Right atrium auricular region (tissue), 2 donors: ENCODE measurements at regions not wholly inside any gene's neighbourhood (a gene's known extent, or its start where the extent isn't known, plus 50 kb on each side); places are given as distances from the start of the nearest gene placed in this dataset.

ENCODE experiments used
- DNase-seq: peaks from one replicate; pipeline ENCODE4 v3.0.0-alpha.2; 2019; ENCODE audit warnings: low spot score
- H3K27ac ChIP-seq, 2 donors: fragments of 200-600 bp; sonication (generic); 1 replicate in 1 of 2; 2 replicates in 1 of 2; pipeline ENCODE4 v1.5.1; 2016 to 2019
- H3K27me3 ChIP-seq, 2 donors: fragments of 200-600 bp; sonication (generic); one replicate each; pipeline versions ENCODE4 v1.5.1 to v1.6.0; 2017 to 2019
- H3K36me3 ChIP-seq: fragments of 200-600 bp; sonication (generic); one replicate; pipeline ENCODE4 v1.5.1; 2016
- H3K4me1 ChIP-seq, 2 donors: fragments of 200-600 bp; sonication (generic); one replicate each; pipeline versions ENCODE4 v1.5.1 to v1.6.0; 2017 to 2019
- H3K4me3 ChIP-seq, 2 donors: fragments of 200-600 bp; sonication (generic); 1 replicate in 1 of 2; 2 replicates in 1 of 2; pipeline ENCODE4 v1.5.1; 2017 to 2019; ENCODE audit warnings: mild to moderate bottlenecking in 1 of 2, moderate library complexity in 1 of 2
- H3K9me3 ChIP-seq, 2 donors: fragments of 200-600 bp; sonication (generic); one replicate each; pipeline ENCODE4 v1.5.1; 2019
- TF ChIP-seq, protein P1 (sequence below), 2 donors: fragments of 200-600 bp; sonication (generic); IDR thresholded peaks; one replicate each; pipeline ENCODE4 v1.5.1; 2019; ENCODE audit warnings: antibody characterized with exemption in 2 of 2

DNA sequence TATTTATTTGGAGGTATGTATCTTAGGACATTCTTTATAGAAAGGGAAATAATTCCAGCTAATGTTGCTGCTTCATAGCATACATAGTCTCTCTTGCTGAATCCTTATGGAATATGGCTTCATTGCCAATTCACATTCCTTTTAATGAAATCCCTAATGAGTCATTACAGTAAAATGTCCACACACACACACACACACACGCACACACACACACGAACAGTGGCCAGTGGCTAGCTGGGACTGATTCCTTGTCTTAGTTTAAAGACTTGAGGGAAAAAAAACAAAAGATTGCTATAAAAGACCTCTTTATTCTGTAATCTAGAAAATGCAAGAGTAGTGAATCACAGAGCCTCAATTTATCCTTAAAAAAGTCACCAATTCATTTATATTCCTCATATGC, 301.6 kb downstream of the SLITRK6 start:
- Histone ChIP-seq H3K4me3 (no peak overlapping the region), H3K27ac (no peak overlapping the region), H3K4me1 (no peaks in the 10 kb centered on the region), H3K36me3 (no peaks in the 10 kb centered on the region), H3K27me3 (no peaks in the 10 kb centered on the region), H3K9me3 (peaks cover 0 to 4% of the 10 kb centered on the region in 2 donors)
- TF ChIP-seq, protein P1, sequence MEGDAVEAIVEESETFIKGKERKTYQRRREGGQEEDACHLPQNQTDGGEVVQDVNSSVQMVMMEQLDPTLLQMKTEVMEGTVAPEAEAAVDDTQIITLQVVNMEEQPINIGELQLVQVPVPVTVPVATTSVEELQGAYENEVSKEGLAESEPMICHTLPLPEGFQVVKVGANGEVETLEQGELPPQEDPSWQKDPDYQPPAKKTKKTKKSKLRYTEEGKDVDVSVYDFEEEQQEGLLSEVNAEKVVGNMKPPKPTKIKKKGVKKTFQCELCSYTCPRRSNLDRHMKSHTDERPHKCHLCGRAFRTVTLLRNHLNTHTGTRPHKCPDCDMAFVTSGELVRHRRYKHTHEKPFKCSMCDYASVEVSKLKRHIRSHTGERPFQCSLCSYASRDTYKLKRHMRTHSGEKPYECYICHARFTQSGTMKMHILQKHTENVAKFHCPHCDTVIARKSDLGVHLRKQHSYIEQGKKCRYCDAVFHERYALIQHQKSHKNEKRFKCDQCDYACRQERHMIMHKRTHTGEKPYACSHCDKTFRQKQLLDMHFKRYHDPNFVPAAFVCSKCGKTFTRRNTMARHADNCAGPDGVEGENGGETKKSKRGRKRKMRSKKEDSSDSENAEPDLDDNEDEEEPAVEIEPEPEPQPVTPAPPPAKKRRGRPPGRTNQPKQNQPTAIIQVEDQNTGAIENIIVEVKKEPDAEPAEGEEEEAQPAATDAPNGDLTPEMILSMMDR (IDR thresholded peaks at IDR 0.05), result no peak
- no peak for DNase-seq

DNA sequence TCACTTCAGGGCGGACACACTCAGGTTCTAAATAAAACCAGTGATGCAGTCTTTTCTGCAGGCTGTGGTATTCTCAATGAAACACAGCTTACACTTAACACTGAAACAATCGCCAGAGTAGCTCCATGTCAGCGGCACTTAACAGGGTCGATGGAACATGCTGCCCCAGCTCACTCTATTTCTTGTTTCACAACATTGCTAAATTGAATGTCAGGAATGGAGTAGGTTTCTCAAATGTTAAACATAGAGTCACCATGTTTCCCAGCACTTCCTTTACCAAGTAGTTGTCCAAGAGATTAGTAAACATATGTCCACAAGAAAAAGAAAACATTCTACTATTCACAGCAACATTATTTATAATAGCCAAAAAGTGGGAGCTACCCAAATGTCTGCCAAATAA, 306.9 kb downstream of the SLITRK6 start:
- no peak for DNase-seq
- Histone ChIP-seq H3K9me3 (peaks cover 0 to 4% of the 10 kb centered on the region in 2 donors), H3K36me3 (no peaks in the 10 kb centered on the region), H3K4me3 (no peak overlapping the region), H3K27me3 (no peaks in the 10 kb centered on the region), H3K4me1 (no peaks in the 10 kb centered on the region), H3K27ac (no peak overlapping the region)
- TF ChIP-seq, protein P1 (IDR thresholded peaks at IDR 0.05), result no peak

DNA sequence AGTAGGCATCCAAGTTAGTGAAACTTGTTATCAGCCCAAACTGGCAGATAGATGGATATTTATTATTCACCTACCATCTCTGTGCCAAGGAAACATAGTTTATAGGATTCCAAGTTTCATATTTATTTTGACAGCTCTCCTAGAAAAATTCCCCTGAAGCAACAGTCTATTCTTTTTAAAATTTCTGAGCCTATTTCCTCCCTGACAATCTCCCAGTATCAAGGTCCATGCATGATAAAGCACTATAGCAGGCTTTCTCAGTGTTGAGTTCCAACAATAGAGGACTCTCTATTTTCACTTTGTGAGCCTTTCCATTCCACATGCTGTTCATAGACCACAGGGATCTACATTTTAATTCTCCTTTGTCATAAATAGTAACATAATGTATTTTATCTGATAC, 312.6 kb downstream of the SLITRK6 start:
- DNase-seq, result no peak
- no peak overlapping the region for H3K27ac ChIP-seq
- no peak overlapping the region for H3K4me3 ChIP-seq
- TF ChIP-seq, protein P1 (IDR thresholded peaks at IDR 0.05), result no peak
- H3K36me3 ChIP-seq, result no peaks in the 10 kb centered on the region
- H3K9me3 ChIP-seq, result no peaks in the 10 kb centered on the region
- H3K4me1 ChIP-seq, result no peaks in the 10 kb centered on the region
- no peaks in the 10 kb centered on the region for H3K27me3 ChIP-seq

DNA sequence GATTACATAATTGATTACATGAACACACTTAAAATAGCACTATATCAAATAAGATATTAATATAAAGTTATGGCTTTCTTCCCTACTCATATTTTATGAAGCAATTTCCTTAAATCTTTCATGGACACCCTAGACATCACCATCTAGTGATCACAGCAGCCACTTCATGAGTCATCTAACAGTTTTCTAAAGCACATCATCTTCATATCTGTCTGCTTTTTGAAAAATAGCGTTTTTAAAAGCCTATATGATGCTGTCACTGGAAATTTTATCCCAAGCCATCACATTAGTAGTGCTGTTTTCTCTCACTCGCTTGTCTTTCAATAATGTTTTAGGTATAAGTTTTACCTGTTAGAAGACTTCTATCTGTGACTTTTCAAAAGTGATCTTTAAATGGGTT, 326.1 kb downstream of the SLITRK6 start:
- Histone ChIP-seq H3K36me3 (no peaks in the 10 kb centered on the region), H3K27ac (no peak overlapping the region), H3K4me1 (no peaks in the 10 kb centered on the region), H3K9me3 (no peaks in the 10 kb centered on the region), H3K4me3 (no peak overlapping the region), H3K27me3 (no peaks in the 10 kb centered on the region)
- TF ChIP-seq, protein P1 (IDR thresholded peaks at IDR 0.05), result no peak
- no peak for DNase-seq

DNA sequence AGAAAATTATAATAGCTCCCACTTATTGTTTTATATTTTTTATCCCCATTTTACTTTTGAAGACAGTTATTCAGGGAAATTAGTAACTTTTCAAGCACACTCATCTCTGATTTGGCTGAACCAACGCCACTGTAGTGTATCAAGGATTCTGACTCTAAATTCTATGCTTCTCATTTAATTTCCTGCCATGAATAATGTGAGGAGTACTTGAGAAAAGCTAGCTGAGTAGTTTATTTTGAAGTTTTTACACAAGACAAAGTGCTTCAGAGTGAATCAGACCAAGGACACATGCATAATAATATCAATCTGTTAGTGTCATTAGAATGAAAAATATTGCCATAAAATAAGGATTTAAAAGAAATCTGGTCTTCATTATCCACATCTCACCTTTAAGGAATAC, 329.9 kb downstream of the SLITRK6 start:
- Histone ChIP-seq H3K4me1 (no peaks in the 10 kb centered on the region), H3K27me3 (no peaks in the 10 kb centered on the region), H3K27ac (no peak overlapping the region), H3K9me3 (no peaks in the 10 kb centered on the region), H3K36me3 (no peaks in the 10 kb centered on the region), H3K4me3 (no peak overlapping the region)
- TF ChIP-seq, protein P1 (IDR thresholded peaks at IDR 0.05), result no peak
- no peak for DNase-seq

DNA sequence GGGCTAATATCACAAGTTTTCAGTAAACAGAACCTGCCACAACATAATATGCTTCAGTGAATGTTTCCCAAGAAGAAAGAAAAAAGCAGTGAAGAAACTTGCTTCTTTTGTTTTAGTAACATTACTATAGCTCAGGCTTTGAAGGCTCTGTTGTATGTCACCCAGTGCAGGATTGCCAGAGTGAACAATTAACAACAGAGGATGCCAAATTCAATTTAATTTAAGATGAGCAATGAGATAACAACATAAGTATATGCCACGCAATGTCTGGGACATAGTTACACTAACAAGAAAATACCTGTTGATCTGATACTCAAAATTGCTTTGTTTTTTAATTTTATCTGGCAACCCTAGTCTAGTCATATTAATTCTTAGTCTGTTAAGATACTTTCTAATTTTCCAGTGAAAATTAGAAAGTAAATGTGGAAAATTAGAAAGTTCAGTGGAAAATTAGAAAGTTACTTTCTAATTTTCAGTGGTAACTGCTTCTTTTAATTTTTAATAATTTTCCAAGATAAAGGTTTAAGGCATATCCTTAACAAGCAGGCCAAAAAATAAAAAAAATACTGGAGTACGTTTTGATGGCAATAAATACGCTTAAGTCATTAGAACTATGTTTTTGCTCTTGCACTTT, 336.3 kb downstream of the SLITRK6 start:
- H3K4me3 ChIP-seq, result no peak overlapping the region
- TF ChIP-seq, protein P1 (IDR thresholded peaks at IDR 0.05), result no peak
- H3K9me3 ChIP-seq, result peaks cover 0 to under 1% of the 10 kb centered on the region in 2 donors
- H3K27ac ChIP-seq, result no peak overlapping the region
- H3K36me3 ChIP-seq, result no peaks in the 10 kb centered on the region
- no peaks in the 10 kb centered on the region for H3K27me3 ChIP-seq
- DNase-seq, result no peak
- H3K4me1 ChIP-seq, result no peaks in the 10 kb centered on the region
